Calu3 (cell line): ENCODE measurements at regions not wholly inside any gene's neighbourhood (a gene's known extent, or its start where the extent isn't known, plus 50 kb on each side); places are given as distances from the start of the nearest gene placed in this dataset.

Experiments used
- BruUV-seq: library from RNA; stranded (reverse); fragments of 400-500 nt; replicated peaks from 2 replicates; lab custom pipeline; 2021; lab: Mats Ljungman, UMichigan
- CTCF ChIA-PET: fragments of 300-600 bp; sonication (Branson Sonifier 250); formaldehyde crosslinking; loops from one replicate; lab custom pipeline; 2022; ENCODE audit warnings: antibody characterized with exemption; lab: Charles Lee
- DNase-seq: peaks from one replicate; pipeline ENCODE4 v3.0.0; 2022
- H3K27ac Mint-ChIP-seq: one replicate; pipeline ENCODE4 v1.8.0; 2022; ENCODE audit warnings: mixed read lengths; ENCODE audit not compliant: unreplicated experiment
- H3K27me3 Mint-ChIP-seq: one replicate; pipeline ENCODE4 v1.8.0; 2022; ENCODE audit warnings: mixed read lengths; ENCODE audit not compliant: unreplicated experiment
- H3K36me3 Mint-ChIP-seq: one replicate; pipeline ENCODE4 v1.8.0; 2022; ENCODE audit warnings: mild to moderate bottlenecking, moderate library complexity, mixed read lengths; ENCODE audit not compliant: insufficient read depth, unreplicated experiment
- H3K4me1 Mint-ChIP-seq: one replicate; pipeline ENCODE4 v1.8.0; 2022; ENCODE audit warnings: mild to moderate bottlenecking, low read depth, mixed read lengths; ENCODE audit not compliant: unreplicated experiment
- H3K4me3 Mint-ChIP-seq: one replicate; pipeline ENCODE4 v1.8.0; 2022; ENCODE audit warnings: mild to moderate bottlenecking, low read depth, moderate library complexity, mixed read lengths; ENCODE audit not compliant: unreplicated experiment
- H3K9me3 Mint-ChIP-seq: one replicate; pipeline ENCODE4 v1.8.0; 2022; ENCODE audit warnings: low read depth, mixed read lengths; ENCODE audit not compliant: unreplicated experiment
- intact Hi-C: fragments of 100-400 bp; cut with micrococcal nuclease; formaldehyde crosslinking; loops from one replicate; pipeline ENCODE4 v1.10.0; 2022; ENCODE audit not compliant: unreplicated experiment
- TF ChIP-seq, protein P1 (sequence below): fragments of 200-600 bp; IDR thresholded peaks from one replicate; pipeline ENCODE4 v1.8.0; 2022; ENCODE audit warnings: antibody characterized with exemption; ENCODE audit not compliant: unreplicated experiment

DNA sequence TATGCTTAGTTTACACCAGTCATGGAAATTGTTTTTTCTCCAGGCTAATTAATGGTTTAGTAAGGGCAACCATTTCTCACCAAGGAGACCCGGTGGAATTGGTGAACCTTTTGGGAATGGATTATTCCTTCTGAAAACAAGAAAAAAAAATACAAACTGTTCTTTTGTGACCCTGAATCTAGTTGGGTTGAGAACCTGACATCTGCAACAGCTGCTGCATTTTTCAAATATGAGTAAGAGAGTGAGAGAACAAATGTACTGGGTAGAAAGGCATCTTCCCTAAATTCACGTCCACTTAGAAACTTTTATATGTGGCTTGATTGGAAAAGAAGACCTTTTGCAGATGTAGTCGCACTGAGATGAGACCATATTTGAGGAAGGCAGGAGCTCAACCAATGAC, 553.4 kb upstream of the EPHA7 start:
- TF ChIP-seq, protein P1, sequence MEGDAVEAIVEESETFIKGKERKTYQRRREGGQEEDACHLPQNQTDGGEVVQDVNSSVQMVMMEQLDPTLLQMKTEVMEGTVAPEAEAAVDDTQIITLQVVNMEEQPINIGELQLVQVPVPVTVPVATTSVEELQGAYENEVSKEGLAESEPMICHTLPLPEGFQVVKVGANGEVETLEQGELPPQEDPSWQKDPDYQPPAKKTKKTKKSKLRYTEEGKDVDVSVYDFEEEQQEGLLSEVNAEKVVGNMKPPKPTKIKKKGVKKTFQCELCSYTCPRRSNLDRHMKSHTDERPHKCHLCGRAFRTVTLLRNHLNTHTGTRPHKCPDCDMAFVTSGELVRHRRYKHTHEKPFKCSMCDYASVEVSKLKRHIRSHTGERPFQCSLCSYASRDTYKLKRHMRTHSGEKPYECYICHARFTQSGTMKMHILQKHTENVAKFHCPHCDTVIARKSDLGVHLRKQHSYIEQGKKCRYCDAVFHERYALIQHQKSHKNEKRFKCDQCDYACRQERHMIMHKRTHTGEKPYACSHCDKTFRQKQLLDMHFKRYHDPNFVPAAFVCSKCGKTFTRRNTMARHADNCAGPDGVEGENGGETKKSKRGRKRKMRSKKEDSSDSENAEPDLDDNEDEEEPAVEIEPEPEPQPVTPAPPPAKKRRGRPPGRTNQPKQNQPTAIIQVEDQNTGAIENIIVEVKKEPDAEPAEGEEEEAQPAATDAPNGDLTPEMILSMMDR: no peak
- no peak for DNase-seq
- H3K27me3 Mint-ChIP-seq: no peaks in the 10 kb centered on the region
- H3K36me3 Mint-ChIP-seq: no peaks in the 10 kb centered on the region
- intact Hi-C loops: no loop called here
- CTCF ChIA-PET: no interaction called here
- H3K27ac Mint-ChIP-seq: no peak overlapping the region
- H3K4me1 Mint-ChIP-seq: no peaks in the 10 kb centered on the region
- peaks cover 15% of the 10 kb centered on the region for H3K9me3 Mint-ChIP-seq
- no TSS peak for BruUV-seq
- no peak overlapping the region for H3K4me3 Mint-ChIP-seq

DNA sequence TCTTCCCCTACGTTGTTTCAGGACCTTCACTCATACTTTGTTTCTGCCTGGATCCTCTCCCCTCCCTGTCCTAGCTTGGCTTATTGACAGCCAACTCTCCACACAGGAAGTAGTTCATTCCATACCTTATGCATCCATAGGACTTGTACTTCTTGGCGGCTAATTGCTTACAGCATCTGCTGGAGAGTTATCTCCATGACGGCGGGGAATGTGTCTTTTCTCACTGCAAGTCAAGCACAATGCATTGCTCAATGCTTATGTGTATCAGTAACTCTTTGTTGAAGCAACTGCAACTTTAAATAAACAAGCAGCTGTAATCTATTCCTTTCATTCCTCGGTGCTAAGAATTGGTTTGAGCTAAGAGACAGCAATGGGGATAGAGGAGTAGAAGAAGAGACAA, 551.3 kb upstream of the EPHA7 start:
- Mint-ChIP-seq H3K27ac (no peak overlapping the region), H3K36me3 (no peaks in the 10 kb centered on the region), H3K9me3 (peaks cover 16% of the 10 kb centered on the region), H3K27me3 (no peaks in the 10 kb centered on the region), H3K4me1 (no peaks in the 10 kb centered on the region), H3K4me3 (no peak overlapping the region)
- no TSS peak for BruUV-seq
- TF ChIP-seq, protein P1: no peak
- no peak for DNase-seq
- CTCF ChIA-PET: no interaction called here
- intact Hi-C loops: no loop called here

DNA sequence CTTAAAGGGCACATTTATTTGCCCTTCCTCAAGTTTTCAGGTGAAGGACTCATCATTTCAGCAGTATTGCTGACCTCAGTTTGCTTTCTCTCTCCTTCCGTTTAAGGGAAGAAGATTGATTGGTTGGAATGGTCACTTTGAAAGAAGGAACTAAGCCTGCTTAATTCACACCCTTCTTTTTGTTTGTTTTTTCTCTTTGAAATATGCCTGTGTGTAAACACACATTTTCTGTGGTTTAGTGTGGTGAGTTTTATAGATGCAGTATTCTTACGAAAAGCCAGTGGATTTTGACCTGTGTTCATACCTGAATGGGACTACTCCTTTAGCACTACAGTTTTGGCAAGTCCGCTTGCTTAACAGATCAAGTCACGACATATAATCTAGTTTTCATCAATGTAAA, 548.8 kb upstream of the EPHA7 start:
- Mint-ChIP-seq H3K27ac (no peak overlapping the region), H3K4me3 (no peak overlapping the region), H3K9me3 (peaks cover 14% of the 10 kb centered on the region), H3K27me3 (no peaks in the 10 kb centered on the region), H3K4me1 (no peaks in the 10 kb centered on the region), H3K36me3 (no peaks in the 10 kb centered on the region)
- no TSS peak for BruUV-seq
- intact Hi-C loops: no loop called here
- TF ChIP-seq, protein P1: no peak
- DNase-seq: no peak
- CTCF ChIA-PET: no interaction called here

DNA sequence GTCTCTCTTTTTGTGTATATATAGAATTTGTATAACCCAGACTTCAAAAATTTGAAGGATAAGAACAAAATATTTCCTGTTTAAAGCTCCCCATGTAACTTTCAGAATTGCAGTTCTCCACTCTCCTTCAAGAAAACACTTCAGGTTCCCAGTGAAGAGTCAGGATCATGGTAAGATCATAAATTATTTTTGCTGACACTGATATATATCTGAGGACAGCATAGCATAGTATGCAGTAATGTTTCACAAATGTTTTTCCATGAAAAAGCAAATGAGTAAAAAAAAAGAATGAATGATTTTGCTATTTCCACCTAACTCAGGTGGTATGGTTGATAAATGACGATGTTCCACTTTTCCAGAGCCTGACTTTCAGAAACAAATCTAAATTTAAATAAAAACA, 545.6 kb upstream of the EPHA7 start:
- TF ChIP-seq, protein P1: no peak
- Mint-ChIP-seq H3K4me3 (no peak overlapping the region), H3K9me3 (peaks cover 6% of the 10 kb centered on the region), H3K36me3 (no peaks in the 10 kb centered on the region), H3K27me3 (no peaks in the 10 kb centered on the region), H3K4me1 (no peaks in the 10 kb centered on the region), H3K27ac (no peak overlapping the region)
- intact Hi-C loops: no loop called here
- CTCF ChIA-PET: interaction anchor here (0.7 kb wide), 1 partner anchor 186 kb away, joined by 3 read pairs; no protein-coding TSS in a partner anchor
- no peak for DNase-seq
- BruUV-seq: no TSS peak
